Stimulated activated CD8-positive, alpha-beta memory T cell treated with anti-CD3 and anti-CD28 coated beads, Interleukin-7, amount 100 ng/mL, for 48 hours (primary cell): ENCODE measurements at regions not wholly inside any gene's neighbourhood (a gene's known extent, or its start where the extent isn't known, plus 50 kb on each side); places are given as distances from the start of the nearest gene placed in this dataset.
"Not testable (repeated sequence)": the region's sequence is repeated elsewhere in the genome, so short reads cannot be mapped to it uniquely, and the experiment has no call there.

Experiments
- DNase-seq, 2 donors: peaks; one replicate each; pipeline ENCODE4 v3.0.0-alpha.2; 2020; ENCODE audit warnings: low read depth in 1 of 2; ENCODE audit errors: extremely low read depth in 1 of 2

DNA sequence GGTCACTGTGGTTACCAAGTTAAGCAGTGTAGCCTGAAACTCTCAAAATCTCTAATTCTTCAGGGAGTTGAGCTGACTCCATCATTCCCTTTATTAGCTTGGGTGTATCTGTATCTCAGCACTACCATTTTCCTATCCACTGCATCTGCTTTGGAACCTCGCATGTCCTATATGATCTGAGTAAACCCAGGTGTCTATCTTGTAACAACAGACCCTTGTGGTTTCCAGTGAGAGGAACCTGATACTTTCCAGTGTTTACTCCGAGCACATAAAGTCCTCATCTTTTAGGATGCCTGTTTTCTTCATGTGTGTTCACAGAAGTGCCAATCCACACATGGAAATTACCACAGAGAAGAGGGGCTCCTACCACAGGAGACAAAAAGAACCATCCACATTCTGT, 650.4 kb downstream of the LMO4 start:
- DNase-seq, result no peak

DNA sequence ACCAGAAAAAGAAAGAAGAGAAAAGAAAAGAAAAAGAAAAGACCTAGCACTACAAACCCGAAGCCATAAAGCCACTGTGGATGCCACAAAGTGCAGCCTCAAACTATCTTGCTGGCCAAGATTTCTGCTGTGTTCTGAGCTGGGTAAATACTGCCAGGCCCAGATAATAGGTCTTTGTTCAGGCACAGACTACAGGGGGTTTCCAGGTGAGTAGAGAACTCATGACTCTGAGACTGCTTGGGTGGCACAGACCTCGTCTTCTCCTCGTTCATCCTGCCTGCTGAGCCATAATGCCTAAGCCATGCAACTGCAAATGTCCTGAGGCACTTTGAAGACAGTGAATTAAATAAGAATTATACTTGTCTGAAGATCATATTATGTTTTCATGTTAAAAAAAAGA, 651.8 kb downstream of the LMO4 start:
- no peak for DNase-seq

DNA sequence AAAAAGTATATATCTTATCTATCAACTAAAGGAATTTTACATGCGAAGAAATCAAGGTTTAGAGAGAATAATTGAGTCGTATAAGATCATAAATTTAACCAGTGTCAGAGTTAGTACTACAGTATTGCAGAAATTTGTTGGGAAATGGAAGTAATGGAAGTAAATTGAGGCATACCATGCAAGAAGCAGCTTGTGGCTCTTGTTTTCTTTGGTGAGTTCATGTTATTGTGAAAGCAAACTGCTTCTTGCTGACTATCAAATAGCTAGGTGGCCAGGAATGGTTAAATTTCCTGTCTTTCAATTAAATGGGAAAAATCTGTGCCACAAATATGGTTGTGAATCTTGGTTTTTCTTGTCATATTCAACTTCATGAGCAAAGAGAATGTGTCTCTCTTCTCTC, 652.7 kb downstream of the LMO4 start:
- no peak for DNase-seq

DNA sequence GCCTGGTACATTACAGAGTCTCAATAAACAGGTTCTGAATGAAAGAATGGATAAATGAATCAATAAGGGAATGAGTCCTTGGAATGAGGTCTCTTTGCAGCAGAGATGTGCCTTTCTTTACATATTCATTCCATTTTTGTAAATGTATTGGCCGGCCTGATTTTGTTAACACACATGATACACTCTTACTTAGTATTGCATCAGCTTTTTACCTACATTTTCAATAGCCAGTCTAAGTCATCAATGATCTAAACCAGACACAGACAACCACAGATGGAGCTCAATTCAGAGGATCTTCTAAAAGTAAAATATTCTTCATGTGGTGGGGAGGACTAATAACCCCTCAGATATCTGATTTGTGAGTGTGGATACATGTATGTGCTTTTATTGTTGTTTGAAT, 653.1 kb downstream of the LMO4 start:
- DNase-seq, result no peak

DNA sequence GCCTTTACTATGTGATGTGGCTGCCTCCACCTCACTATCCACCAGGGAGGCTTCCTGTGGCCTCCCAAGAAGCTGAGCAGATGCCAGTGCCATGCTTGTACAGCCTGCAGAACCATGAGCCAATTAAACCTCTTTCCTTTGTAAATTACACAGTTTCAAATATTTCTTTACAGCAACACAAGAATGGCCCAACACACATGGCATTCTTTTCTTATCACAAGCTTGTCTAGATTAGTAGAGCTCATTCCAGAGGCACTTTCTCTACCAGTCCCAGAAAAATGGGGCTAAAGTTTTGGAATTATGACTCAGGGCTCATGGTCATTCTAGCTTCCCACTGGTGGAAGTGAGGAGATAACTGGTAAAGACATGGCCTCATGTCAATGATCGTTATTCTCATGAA, 655.2 kb downstream of the LMO4 start:
- no peak for DNase-seq

DNA sequence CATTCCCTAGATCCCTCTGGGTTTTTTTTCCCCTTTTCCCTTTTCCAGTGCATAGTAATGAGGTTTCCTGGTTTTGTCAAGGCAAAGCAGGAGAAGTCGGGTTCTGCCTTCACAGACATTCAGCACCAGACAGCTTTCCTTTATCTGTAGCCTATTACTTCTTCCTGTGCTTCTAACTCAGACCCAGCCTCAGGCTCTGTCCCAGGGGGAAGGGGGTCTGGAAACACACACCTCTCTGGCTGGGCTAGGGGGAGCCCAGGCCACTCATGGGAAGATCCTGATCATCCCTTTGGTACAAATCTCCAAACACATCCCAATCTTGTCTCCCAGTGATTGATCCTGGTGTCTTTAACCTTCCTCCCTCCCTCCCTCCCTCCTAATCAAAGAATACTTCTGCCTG, 656.4 kb downstream of the LMO4 start:
- DNase-seq, result no peak

DNA sequence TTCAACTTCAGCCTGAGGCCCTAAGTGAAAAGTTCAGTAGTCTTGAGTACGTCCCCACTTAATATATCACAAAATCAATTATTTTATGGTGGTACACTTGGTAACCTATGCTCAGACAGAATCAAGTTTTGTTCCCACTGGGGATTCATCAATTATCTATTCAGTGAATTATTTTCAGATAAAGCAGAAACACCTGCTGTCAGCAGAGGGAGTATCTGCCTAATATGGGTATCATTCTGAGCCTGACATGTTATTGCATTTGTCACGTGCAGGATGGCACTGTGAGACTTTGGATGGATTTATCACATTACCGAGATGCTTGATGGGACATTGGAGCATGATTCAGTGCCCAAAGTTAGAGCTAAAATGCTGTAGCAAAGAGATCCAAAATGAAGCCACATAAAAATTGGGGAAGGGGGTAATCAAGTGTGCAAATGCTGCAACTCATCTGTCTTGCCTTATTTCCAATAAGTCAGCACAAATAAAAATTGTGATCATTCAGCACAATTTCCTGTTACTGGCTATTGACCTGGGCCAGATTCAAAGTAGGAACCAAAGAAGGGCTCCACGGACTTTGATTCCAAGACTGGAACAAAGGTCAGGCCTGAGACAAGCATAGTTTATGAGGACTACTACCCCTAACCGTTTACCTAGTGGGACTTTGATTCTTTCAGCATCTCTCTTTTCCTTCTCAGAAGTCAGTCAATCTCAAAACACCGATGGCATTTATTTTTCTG, 657.6 kb downstream of the LMO4 start:
- no peak for DNase-seq

DNA sequence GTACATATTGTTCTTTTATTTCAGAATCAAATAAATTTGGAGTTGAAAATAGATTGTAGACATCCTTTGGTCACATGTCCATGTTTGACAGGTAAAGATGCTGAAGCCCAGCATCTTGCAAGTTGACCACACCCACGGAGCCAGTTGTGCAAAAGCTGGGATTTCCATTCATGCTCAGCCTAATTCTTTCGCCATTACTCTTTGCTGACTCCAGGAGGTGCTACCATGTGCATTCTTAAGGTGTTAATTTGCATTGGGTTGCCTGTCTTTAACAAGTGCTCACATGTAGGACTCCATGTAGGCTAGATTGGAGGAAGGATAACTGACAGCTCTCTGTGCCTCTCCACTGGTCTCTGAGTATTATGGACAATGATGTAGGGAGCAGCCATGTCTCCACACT, 660.7 kb downstream of the LMO4 start:
- DNase-seq, result no peak

DNA sequence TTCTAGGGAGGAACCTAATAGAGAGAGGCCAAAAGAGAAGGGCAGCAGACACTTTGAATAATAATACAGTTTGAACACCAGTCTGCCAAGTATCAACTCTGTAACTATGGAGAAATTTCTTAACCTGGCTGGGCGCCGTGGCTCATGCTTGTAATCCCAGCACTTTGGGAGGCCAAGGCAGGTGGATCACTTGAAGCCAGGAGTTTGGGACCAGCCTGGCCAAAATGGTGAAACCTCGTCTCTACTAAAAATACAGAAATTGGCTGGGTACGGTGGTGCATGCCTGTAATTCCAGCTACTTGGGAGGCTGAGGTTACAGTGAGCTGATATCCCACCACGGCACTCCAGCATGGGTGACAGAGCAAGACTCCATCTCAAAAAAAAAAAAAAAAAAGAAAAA, 663.9 kb downstream of the LMO4 start:
- not testable (repeated sequence) for DNase-seq

DNA sequence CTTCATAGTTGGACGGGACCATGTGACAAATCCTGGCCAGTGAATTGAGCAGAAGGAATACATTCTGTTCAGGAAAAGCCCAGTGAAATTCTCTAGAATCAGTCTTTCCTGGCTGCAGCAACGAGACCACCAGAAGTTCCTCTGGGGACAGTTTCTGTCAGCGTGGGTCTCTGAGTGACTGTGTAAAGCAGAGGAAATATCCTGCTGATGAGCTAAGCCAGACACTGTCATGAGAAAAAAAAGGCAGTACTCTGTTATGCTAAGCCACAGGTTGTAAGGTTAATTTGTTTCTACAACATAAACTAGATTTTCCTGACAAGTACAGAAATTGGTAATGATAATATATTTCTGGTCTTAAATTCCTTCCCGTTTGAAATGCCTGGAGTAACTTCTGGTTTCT, 664.4 kb downstream of the LMO4 start:
- no peak for DNase-seq

DNA sequence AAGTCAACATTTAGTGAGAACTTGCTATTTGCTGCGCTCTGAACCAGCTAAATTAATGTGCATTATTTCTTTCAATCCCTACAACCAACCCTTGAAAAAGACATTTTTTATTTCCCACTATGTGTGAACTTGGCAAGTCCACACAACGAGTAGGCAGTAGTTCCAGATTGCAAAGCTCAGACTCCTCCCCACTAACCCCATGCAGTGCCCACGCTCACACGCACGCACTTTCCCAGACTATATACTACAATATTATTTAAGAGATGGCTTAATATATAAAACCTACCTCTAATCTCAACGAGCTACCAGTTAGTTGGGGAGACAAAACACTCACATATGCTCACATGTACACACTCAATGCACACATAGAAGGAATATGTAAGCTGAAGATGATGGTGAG, 671.2 kb downstream of the LMO4 start:
- DNase-seq, result no peak

DNA sequence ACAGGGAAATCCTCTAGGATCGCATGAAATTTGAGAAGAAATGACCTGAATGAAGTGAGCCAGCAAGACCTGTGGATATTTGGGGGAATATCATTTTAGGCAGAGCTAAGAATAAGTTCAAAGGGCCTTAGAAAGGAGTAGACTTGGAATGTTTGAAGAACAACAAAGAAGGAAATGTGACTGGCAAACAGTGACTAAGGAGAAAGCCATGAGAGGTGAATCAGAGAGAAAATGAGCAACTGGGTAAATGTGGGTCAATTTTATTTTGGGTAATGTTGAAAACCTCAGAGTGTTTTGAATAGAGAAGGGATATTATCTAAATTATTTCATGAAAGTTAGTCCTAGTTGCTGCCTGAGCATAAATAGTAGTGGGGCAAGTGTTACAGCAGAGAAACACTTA, 672.8 kb downstream of the LMO4 start:
- DNase-seq, result no peak

DNA sequence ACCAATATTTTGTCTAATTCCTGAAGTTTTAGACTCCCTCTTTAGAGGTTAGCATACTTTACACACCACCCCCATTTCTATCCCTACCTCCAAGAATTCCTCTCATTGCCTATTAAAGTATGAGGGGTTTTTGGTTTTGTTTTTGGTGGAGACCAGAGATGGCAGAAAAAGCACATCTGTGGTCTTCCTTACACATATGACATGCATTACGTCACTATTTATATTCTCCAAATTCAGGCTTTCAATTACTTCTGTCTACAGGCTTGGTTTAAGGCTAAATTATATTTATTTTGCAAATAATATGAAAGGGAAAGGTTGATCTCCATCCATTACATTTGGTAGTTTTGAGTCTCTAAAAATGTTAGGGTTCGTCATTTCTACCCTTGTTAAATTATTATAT, 674.6 kb downstream of the LMO4 start:
- no peak for DNase-seq

DNA sequence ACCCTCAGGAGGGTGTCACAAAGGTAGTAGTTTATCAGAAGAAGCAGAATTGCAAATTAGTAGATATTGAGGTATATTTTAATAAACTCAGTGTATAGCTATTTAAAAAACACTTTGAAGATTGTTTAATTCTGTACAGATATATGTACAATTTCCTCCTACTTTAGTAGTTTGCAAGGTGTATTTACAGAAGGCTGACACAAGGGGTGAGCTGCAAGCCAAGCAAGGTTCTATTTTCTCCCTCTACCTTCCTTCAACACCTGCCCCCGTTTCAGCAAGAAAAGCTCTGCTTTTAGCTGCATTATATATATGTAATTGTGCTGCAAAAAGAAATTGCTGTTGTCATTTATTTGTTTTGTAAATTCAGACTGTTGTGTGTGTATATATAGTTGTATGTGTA, 674.2 kb upstream of the PKN2 start:
- no peak for DNase-seq

DNA sequence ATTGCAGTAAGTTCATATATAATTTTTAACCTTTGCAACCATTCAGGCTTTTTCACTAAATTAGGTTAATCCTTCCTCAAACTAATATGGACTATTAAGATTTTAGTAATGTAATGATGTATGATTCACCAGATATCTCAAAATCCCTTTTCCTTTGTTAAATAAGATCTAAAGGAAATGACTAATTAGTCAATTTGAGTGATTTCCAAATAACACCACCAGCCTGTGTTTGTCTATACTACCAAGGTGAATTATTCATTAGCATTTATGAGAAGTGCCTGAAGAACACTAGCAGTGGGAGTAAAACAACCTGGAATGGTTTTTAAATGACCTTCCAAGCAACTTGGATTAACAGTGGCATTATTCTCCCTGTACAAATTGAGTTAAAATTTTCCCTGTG, 670.6 kb upstream of the PKN2 start:
- no peak for DNase-seq

DNA sequence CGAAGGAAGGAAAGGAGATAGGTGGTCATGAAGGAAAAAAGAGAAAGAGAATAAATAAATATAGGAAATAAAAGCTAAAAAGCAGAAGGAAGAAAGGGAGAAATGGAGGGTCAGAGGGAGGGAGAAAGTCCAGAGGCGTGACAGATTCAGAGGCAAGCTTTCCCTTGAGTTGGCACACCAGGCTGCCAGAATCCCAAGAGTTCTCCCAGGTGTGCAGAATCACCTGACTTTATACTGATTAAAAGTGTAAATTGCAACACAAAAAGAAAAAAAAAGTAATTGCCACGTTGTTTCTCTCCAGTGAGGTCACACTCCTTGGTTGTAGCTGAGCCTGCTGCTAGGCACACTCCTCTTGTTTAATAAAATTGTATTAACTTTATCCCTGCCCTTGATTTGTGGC, 669.9 kb upstream of the PKN2 start:
- no peak for DNase-seq

DNA sequence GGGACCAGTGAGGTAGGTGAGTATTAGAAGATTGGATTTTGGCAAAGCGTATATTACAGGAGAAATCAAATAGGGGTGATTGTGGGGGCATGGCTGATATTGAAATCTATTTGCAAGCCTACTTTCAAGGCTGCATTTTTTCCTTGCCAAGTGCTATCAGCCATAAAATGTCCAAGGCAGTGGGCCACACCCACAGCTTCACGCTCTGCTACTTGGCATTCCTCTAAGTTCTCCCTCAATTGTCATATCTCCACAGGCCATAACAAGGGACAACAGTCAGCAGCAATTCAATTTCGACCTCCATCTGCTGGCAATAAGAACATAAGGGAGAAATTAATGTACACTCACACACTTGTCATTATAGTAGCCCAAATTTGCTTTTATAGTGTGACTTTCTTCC, 667.1 kb upstream of the PKN2 start:
- no peak for DNase-seq

DNA sequence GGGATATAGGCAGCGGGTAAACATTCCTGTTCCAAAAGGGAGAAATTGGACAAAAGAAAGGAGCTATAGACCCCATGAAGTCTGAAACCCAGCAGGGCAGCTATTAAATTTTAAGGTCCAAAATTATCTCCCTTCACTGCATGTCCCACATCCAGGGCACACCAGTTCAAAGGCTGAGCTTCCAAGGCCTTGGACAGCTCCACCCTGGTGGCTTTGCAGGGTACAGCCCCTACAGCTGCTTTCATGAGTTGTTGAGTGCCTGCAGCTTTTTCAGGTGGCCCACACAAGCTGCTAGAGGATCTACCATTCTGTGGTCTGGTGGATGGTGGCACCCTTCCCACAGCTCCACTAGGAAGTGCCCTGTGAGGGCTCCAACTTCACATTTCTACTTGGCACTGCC, 662.5 kb upstream of the PKN2 start:
- no peak for DNase-seq

DNA sequence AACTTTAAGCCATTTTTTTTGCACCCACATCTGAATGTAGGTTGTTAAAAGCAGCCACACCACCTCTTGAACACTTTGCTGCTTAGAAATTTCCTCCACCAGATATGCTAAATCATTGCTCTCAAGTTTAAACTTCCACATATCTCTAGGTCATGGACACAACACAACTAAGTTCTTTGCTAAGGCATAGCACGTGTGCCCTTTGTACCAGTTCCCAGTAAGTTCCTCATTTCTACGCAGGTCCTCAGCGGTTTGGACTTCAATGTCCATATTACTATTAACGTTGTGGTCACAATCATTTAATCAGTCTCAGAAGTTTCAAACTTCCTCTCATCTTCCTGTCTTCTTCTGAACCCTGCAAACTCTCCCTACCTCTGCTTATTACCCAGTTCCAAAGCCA, 661.6 kb upstream of the PKN2 start:
- no peak for DNase-seq

DNA sequence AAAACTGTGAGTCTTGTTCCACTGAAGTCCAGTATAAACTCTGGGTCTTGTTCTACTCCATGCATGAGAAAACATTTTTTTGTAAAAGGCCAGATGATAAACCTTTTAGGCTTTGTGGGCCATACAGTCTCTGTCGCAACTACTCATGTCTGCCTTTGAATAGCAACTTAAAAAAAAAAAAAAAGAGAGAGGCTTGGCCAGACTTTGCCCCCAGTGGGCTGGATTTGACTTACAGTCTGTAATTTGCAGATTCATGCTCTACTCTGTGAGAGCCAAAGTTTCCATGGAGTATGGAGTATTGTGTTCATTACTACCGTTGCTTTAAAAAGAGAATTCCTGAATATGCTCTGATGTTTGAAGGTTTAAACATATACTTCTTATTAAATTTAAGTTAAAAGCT, 654.9 kb upstream of the PKN2 start:
- no peak for DNase-seq

DNA sequence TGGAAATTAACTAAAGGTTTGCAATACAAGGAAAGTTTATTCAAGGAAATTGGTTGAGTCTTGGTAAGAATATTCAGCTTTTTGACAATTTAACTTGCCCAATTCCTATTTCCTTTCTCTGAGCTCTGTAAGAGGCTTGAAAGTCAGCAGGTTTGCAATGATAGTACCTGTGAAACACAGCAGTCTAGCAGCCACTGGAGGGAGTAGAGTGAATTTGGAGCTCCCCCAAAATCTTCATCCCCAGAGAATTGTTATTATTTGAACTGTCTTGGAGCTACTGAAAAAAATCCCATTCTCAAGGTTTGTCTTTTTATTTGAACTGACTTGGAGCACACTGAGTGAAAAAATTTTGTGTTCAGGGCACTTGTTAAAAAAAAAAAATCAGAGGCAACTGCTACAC, 654.2 kb upstream of the PKN2 start:
- no peak for DNase-seq

DNA sequence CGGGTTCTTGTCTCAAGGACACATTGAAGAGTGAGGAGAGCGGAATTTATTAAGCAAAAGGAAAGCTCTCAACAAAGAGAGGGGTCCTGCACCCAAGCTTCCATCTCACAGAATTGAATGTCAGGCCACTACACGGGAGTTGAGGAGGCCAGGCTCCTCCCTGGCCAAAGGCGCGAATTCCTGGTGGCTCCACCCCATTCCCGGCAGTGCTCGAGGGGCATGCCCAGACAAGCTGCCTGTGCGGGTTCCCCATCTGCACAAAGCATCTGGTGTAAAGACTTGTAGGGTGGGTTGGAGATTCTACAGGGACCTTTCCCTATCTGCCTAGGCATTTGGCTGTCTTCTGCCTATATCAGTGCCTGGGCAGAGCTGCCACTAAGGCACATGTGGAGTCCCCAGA, 648.5 kb upstream of the PKN2 start:
- DNase-seq, result no peak

DNA sequence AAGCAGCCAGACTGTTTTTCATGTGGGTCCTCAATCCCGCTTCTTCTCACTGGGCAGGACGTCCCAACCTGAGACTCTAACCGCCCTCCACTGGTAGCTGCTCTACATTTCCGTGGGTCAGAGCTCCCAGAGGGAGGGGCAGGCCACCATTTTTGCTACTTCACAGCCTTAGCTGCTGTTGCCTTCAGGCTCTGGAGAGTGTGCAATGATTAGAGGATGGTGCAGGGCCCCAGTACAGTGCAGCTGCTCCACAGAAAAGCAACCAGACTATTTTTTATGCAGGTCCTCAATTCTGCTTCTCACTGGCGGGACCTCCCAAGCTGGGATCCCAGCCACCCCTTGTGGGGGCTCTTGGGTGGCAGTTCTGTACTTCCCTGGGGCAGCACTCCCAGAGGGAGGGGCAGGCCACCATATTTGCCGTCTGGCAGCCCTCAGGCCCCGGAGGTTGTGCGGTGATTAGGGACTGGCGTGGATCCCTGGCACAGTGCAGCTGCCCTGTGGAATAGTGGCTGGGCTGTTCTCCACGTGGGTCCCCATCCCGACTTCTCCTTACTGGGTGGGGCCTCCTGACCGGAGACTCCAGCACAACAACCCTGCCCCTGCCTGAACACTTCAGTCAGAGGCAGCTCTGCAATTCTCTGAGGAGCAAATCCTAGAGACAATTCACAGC, 647.6 kb upstream of the PKN2 start:
- DNase-seq, result no peak
